ENCODE measurements at regions not wholly inside any gene's neighbourhood (a gene's known extent, or its start where the extent isn't known, plus 50 kb on each side); places are given as distances from the start of the nearest gene placed in this dataset.

GRCh38 chr12:46435029-46435428 lies 62.5 kb upstream of the SLC38A2 start (continued):
- TF ChIP-seq E2F6 (IDR thresholded peaks at IDR 0.05) (no peak), RXRA (IDR thresholded peaks at IDR 0.05; ENCODE audit: insufficient read depth, low read depth, low read length) (no peak), PHF8 (conservative IDR thresholded peaks at IDR 0.05; ENCODE audit: low read depth, low read length) (no peak), POLR2A (IDR thresholded peaks at IDR 0.05; ENCODE audit: control extremely low read depth in 1 of 2, low read depth in 2 of 2, low read length in 2 of 2) (no peak), ZNF274 (IDR thresholded peaks at IDR 0.05; ENCODE audit: borderline replicate concordance, extremely low read depth, low read length) (no peak), ASH2L (IDR thresholded peaks at IDR 0.05; ENCODE audit: low read length) (no peak), KDM1A (IDR thresholded peaks at IDR 0.05; ENCODE audit: borderline replicate concordance, low read length) (no peak), GABPA (IDR thresholded peaks at IDR 0.05; ENCODE audit: borderline replicate concordance, insufficient read depth, low read length) (no peak), CTCF (IDR thresholded peaks at IDR 0.05; ENCODE audit: control extremely low read depth in 1 of 3, insufficient read depth in 1 of 3, low read depth in 1 of 3, low read length in 3 of 3) (no peak)
- TF ChIP-seq, protein P1, sequence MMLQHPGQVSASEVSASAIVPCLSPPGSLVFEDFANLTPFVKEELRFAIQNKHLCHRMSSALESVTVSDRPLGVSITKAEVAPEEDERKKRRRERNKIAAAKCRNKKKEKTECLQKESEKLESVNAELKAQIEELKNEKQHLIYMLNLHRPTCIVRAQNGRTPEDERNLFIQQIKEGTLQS (IDR thresholded peaks at IDR 0.05; ENCODE audit: insufficient read depth, low read depth, low read length): no peak
